CD14-positive monocyte (primary cell): ENCODE measurements at regions not wholly inside any gene's neighbourhood (a gene's known extent, or its start where the extent isn't known, plus 50 kb on each side); places are given as distances from the start of the nearest gene placed in this dataset.

Experiments
- DNase-seq, 3 donors: peaks; one replicate each; pipeline ENCODE4 v3.0.0-alpha.2; 2011 to 2022
- H2AFZ ChIP-seq: 2 replicates; pipeline ENCODE4 v1.6.0; 2012; ENCODE audit warnings: mild to moderate bottlenecking, low read depth, low read length, inconsistent platforms; ENCODE audit not compliant: insufficient read depth, poor library complexity, severe bottlenecking
- H3K27ac ChIP-seq, 2 donors: 1 replicate in 1 of 2; 2 replicates in 1 of 2; pipeline ENCODE4 v1.5.1; 2012 to 2013; ENCODE audit warnings: low read length in 2 of 2, control low read depth in 1 of 2, inconsistent platforms in 1 of 2, low read depth in 1 of 2, mild to moderate bottlenecking in 1 of 2
- H3K27me3 ChIP-seq, 2 donors: one replicate each; pipeline versions ENCODE4 v1.6.0 to v1.6.1; 2011 to 2013; ENCODE audit warnings: low read length in 2 of 2; ENCODE audit not compliant: control insufficient read depth in 2 of 2, insufficient read depth in 2 of 2
- H3K36me3 ChIP-seq, 2 donors: replicated peaks in 1 of 2; 1 replicate in 1 of 2; 2 replicates in 1 of 2; pipeline versions ENCODE4 v1.5.1 to v1.6.1; 2012 to 2013; ENCODE audit warnings: low read length in 2 of 2, control low read depth in 1 of 2, inconsistent platforms in 1 of 2, mild to moderate bottlenecking in 1 of 2; ENCODE audit not compliant: insufficient read depth in 2 of 2, control insufficient read depth in 1 of 2
- H3K4me1 ChIP-seq, 2 donors: 1 replicate in 1 of 2; 2 replicates in 1 of 2; pipeline versions ENCODE4 v1.5.1 to v1.6.1; 2012 to 2013; ENCODE audit warnings: low read length in 2 of 2, control low read depth in 1 of 2, inconsistent platforms in 1 of 2, mild to moderate bottlenecking in 1 of 2, moderate library complexity in 1 of 2; ENCODE audit not compliant: insufficient read depth in 2 of 2, control insufficient read depth in 1 of 2
- H3K4me2 ChIP-seq: replicated peaks from 2 replicates; pipeline ENCODE3; 2012; ENCODE audit warnings: low read length, moderate library complexity, mild to moderate bottlenecking; ENCODE audit not compliant: poor library complexity, severe bottlenecking; ENCODE audit errors: extremely low read depth
- H3K4me3 ChIP-seq, 3 experiments: fragments of 200-600 bp in 1 of 3; sonication (generic) in 1 of 3; replicated peaks in 1 of 3; 1 replicate in 2 of 3; 2 replicates in 1 of 3; pipeline ENCODE4 v1.5.1; 2011 to 2013; ENCODE audit warnings: low read length in 3 of 3, mild to moderate bottlenecking in 3 of 3, control low read depth in 2 of 3, low read depth in 2 of 3, inconsistent platforms in 1 of 3, moderate library complexity in 1 of 3
- H3K79me2 ChIP-seq: 2 replicates; pipeline ENCODE4 v1.6.0; 2012; ENCODE audit warnings: mild to moderate bottlenecking, control low read depth, inconsistent platforms, low read length, moderate library complexity; ENCODE audit not compliant: insufficient read depth
- H3K9ac ChIP-seq: 2 replicates; pipeline ENCODE4 v1.6.0; 2017; ENCODE audit warnings: low read length, mild to moderate bottlenecking; ENCODE audit not compliant: insufficient read depth, poor library complexity, severe bottlenecking
- H3K9me3 ChIP-seq, 2 donors: replicated peaks in 1 of 2; 1 replicate in 1 of 2; 2 replicates in 1 of 2; pipeline versions ENCODE4 v1.5.1 to v1.6.1; 2012 to 2013; ENCODE audit warnings: low read length in 2 of 2, control low read depth in 1 of 2; ENCODE audit not compliant: control insufficient read depth in 1 of 2, insufficient read depth in 1 of 2
- H4K20me1 ChIP-seq: 2 replicates; pipeline ENCODE4 v1.6.0; 2012; ENCODE audit warnings: mild to moderate bottlenecking, low read length, control low read depth, moderate library complexity; ENCODE audit not compliant: insufficient read depth
- H3K27ac Mint-ChIP-seq, 7 donors: one replicate each; pipeline ENCODE4 v1.8.0; 2020; ENCODE audit warnings: mild to moderate bottlenecking in 7 of 7, mixed read lengths in 7 of 7, moderate library complexity in 6 of 7, inconsistent platforms in 2 of 7
- H3K27me3 Mint-ChIP-seq, 3 donors: one replicate each; pipeline ENCODE4 v1.8.0; 2021 to 2022; ENCODE audit warnings: low read depth in 3 of 3, mild to moderate bottlenecking in 3 of 3, mixed read lengths in 3 of 3, moderate library complexity in 3 of 3, inconsistent platforms in 1 of 3
- H3K36me3 Mint-ChIP-seq, 2 donors: one replicate each; pipeline ENCODE4 v1.8.0; 2020; ENCODE audit warnings: mixed read lengths in 2 of 2, inconsistent platforms in 1 of 2, mild to moderate bottlenecking in 1 of 2
- H3K4me1 Mint-ChIP-seq: one replicate; pipeline ENCODE4 v1.8.0; 2020; ENCODE audit warnings: mild to moderate bottlenecking, mixed read lengths
- H3K4me3 Mint-ChIP-seq, 2 donors: one replicate each; pipeline ENCODE4 v1.8.0; 2020; ENCODE audit warnings: mild to moderate bottlenecking in 2 of 2, mixed read lengths in 2 of 2, moderate library complexity in 1 of 2
- H3K9me3 Mint-ChIP-seq, 7 donors: one replicate each; pipeline ENCODE4 v1.8.0; 2020 to 2022; ENCODE audit warnings: mixed read lengths in 7 of 7, mild to moderate bottlenecking in 6 of 7, moderate library complexity in 6 of 7, inconsistent platforms in 2 of 7
- CTCF ChIP-seq: fragments of 200-600 bp; IDR thresholded peaks from one replicate; pipeline ENCODE4 v1.8.0; 2022; ENCODE audit warnings: antibody characterized with exemption, mild to moderate bottlenecking
- WGBS: methylation state at CpG from one replicate; pipeline ENCODE4 v1.1.5; 2013; ENCODE audit warnings: missing lambda C conversion rate; ENCODE audit not compliant: insufficient coverage; 5-methylcytosine and 5-hydroxymethylcytosine counted together
- intact Hi-C, 2 donors: fragments of 100-400 bp; cut with micrococcal nuclease; formaldehyde crosslinking; loops; one replicate each; pipeline versions ENCODE4 v1.15.0 to v1.15.1; 2023

DNA sequence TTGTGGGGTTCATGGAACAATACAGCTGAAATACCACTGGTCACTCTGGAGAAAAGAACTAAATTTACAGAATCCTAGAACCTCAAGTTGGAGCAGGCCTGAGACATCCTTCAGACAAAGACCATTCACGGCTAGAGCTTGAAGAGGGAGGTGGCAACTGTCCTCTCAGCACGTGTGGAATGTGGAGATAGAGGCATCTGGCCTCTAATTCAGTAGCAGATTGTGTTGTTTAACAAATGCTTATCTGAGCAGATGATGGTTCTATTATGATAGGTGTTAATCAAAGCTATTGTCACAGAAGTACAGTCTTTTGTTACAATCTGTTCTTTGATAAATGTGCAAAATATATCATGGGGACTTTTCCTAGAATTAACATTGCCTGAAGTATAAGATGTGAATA, 121.7 kb upstream of the KCNIP4 start:
- Histone ChIP-seq H3K9me3 (peaks cover 0 to 4% of the 10 kb centered on the region in 2 donors), H3K4me1 (no peaks in the 10 kb centered on the region), H3K4me3 (no peak overlapping the region), H4K20me1 (no peaks in the 10 kb centered on the region), H2AFZ (no peak overlapping the region), H3K9ac (no peak overlapping the region), H3K36me3 (no peaks in the 10 kb centered on the region), H3K27ac (no peak overlapping the region), H3K27me3 (no peaks in the 10 kb centered on the region), H3K4me2 (no peak overlapping the region), H3K79me2 (no peaks in the 10 kb centered on the region)
- intact Hi-C loops = no loop called here
- Mint-ChIP-seq H3K4me3 (no peak overlapping the region), H3K4me1 (no peaks in the 10 kb centered on the region), H3K9me3 (peaks cover 0 to 9% (median 3%) of the 10 kb centered on the region in 7 donors), H3K36me3 (no peaks in the 10 kb centered on the region), H3K27me3 (no peaks in the 10 kb centered on the region), H3K27ac (no peak overlapping the region)
- 67% methylated on average over 2 of the region's 2 CpGs for WGBS
- no peak for DNase-seq
- TF ChIP-seq CTCF = no peak

GRCh38 chr4:22063613-22064012, 115.0 kb upstream of the KCNIP4 start:
- intact Hi-C loops = no loop called here
- Histone ChIP-seq H3K4me1 (no peaks in the 10 kb centered on the region), H3K27me3 (no peaks in the 10 kb centered on the region), H3K9ac (no peak overlapping the region), H2AFZ (no peak overlapping the region), H3K27ac (no peak overlapping the region), H3K79me2 (no peaks in the 10 kb centered on the region), H3K36me3 (no peaks in the 10 kb centered on the region), H3K9me3 (no peaks in the 10 kb centered on the region), H3K4me2 (no peak overlapping the region), H4K20me1 (no peaks in the 10 kb centered on the region), H3K4me3 (no peak overlapping the region)
- WGBS = 100% methylated on average over 1 of the region's 1 CpG
- H3K27me3 Mint-ChIP-seq = no peaks in the 10 kb centered on the region
- no peaks in the 10 kb centered on the region for H3K36me3 Mint-ChIP-seq
- H3K27ac Mint-ChIP-seq = no peak overlapping the region
- no peak overlapping the region for H3K4me3 Mint-ChIP-seq
- H3K9me3 Mint-ChIP-seq = peaks cover 0 to 2% (median 0%) of the 10 kb centered on the region in 7 donors
- H3K4me1 Mint-ChIP-seq = no peaks in the 10 kb centered on the region
- TF ChIP-seq CTCF = no peak
- no peak for DNase-seq
